NCI-H1105 treated with DMSO at 0.1 percent for 48 hours (cell line): ENCODE measurements at regions not wholly inside any gene's neighbourhood (a gene's known extent, or its start where the extent isn't known, plus 50 kb on each side); places are given as distances from the start of the nearest gene placed in this dataset.
"Not testable (repeated sequence)": the region's sequence is repeated elsewhere in the genome, so short reads cannot be mapped to it uniquely, and the experiment has no call there.

Source experiments
- DNase-seq: peaks from one replicate; lab custom pipeline; 2025; lab: John Stamatoyannopoulos, UW

GRCh38 chr1:228824366-228824765 lies 89.1 kb downstream of the RHOU start:
- no peak for DNase-seq

GRCh38 chr1:228825041-228825440 lies 89.8 kb downstream of the RHOU start:
- no peak for DNase-seq

- no peak for DNase-seq
Measured at GRCh38 chr1:228825840-228826484, 90.7 kb downstream of the RHOU start.

GRCh38 chr1:228827019-228827418 lies 91.7 kb downstream of the RHOU start:
- DNase-seq = no peak

GRCh38 chr1:228828151-228828550 lies 92.9 kb downstream of the RHOU start:
- DNase-seq = no peak

- DNase-seq = no peak
Measured at GRCh38 chr1:228830185-228830953, 95.1 kb downstream of the RHOU start.

GRCh38 chr1:228830954-228831481 lies 95.7 kb downstream of the RHOU start:
- no peak for DNase-seq

- no peak for DNase-seq
Measured at GRCh38 chr1:228833911-228834688, 98.8 kb downstream of the RHOU start.

- DNase-seq = no peak
Measured at GRCh38 chr1:228835456-228835855, 100.2 kb downstream of the RHOU start.

GRCh38 chr1:228835911-228836310 lies 100.6 kb downstream of the RHOU start:
- no peak for DNase-seq

- DNase-seq = no peak
Measured at GRCh38 chr1:228836427-228836826, 101.1 kb downstream of the RHOU start.

GRCh38 chr1:228837032-228837431 lies 101.8 kb downstream of the RHOU start:
- no peak for DNase-seq

- no peak for DNase-seq
Measured at GRCh38 chr1:228837817-228838716, 102.8 kb downstream of the RHOU start.

- no peak for DNase-seq
Measured at GRCh38 chr1:228838717-228839500, 103.6 kb downstream of the RHOU start.

GRCh38 chr1:228839656-228840055 lies 104.4 kb downstream of the RHOU start:
- no peak for DNase-seq

GRCh38 chr1:228841632-228842031 lies 106.4 kb downstream of the RHOU start:
- DNase-seq = no peak

- DNase-seq = no peak
Measured at GRCh38 chr1:228842094-228842775, 107.0 kb downstream of the RHOU start.

- DNase-seq = no peak
Measured at GRCh38 chr1:228845101-228845500, 109.8 kb downstream of the RHOU start.

GRCh38 chr1:228846952-228847351 lies 111.7 kb downstream of the RHOU start:
- DNase-seq = no peak

- DNase-seq = not testable (repeated sequence)
Measured at GRCh38 chr1:228847451-228847850, 112.2 kb downstream of the RHOU start.
